Osteoblast (primary cell): ENCODE measurements at regions not wholly inside any gene's neighbourhood (a gene's known extent, or its start where the extent isn't known, plus 50 kb on each side); places are given as distances from the start of the nearest gene placed in this dataset.

ENCODE experiments used
- DNase-seq: peaks from one replicate; pipeline ENCODE4 v3.0.0; 2011; ENCODE audit warnings: low spot score, mixed read lengths; ENCODE audit not compliant: insufficient read length; ENCODE audit errors: missing footprints
- H2AFZ ChIP-seq: 2 replicates; pipeline ENCODE4 v1.6.0; 2011; ENCODE audit warnings: mild to moderate bottlenecking, low read length
- H3K27ac ChIP-seq: 2 replicates; pipeline ENCODE4 v1.5.1; 2011; ENCODE audit warnings: mild to moderate bottlenecking, low read depth, low read length, moderate library complexity
- H3K27me3 ChIP-seq: 2 replicates; pipeline ENCODE4 v1.6.0; 2012; ENCODE audit warnings: mild to moderate bottlenecking, control low read depth, inconsistent platforms, low read length, moderate library complexity; ENCODE audit not compliant: insufficient read depth
- H3K36me3 ChIP-seq: 2 replicates; pipeline ENCODE4 v1.5.1; 2011; ENCODE audit warnings: mild to moderate bottlenecking, low read length, control low read depth, moderate library complexity; ENCODE audit not compliant: insufficient read depth
- H3K4me1 ChIP-seq: 2 replicates; pipeline ENCODE4 v1.5.1; 2011; ENCODE audit warnings: mild to moderate bottlenecking, low read length, control low read depth, moderate library complexity; ENCODE audit not compliant: insufficient read depth
- H3K4me2 ChIP-seq: 2 replicates; pipeline ENCODE4 v1.6.0; 2011; ENCODE audit warnings: mild to moderate bottlenecking, low read length; ENCODE audit not compliant: insufficient read depth
- H3K4me3 ChIP-seq: fragments of 200-600 bp; sonication (generic); 3 replicates; pipeline ENCODE4 v1.5.1; 2012; ENCODE audit warnings: mild to moderate bottlenecking, low read length, inconsistent platforms; ENCODE audit not compliant: insufficient read depth
- H3K79me2 ChIP-seq: 2 replicates; pipeline ENCODE4 v1.6.0; 2012; ENCODE audit warnings: mild to moderate bottlenecking, low read length, control low read depth, inconsistent platforms; ENCODE audit not compliant: insufficient read depth
- H3K9me3 ChIP-seq: 2 replicates; pipeline ENCODE4 v1.5.1; 2011; ENCODE audit warnings: low read depth, low read length, control low read depth
- H4K20me1 ChIP-seq: 2 replicates; pipeline ENCODE4 v1.6.0; 2012; ENCODE audit warnings: mild to moderate bottlenecking, low read length, control low read depth; ENCODE audit not compliant: insufficient read depth
- TF ChIP-seq, protein P1 (sequence below): IDR thresholded peaks from 2 replicates; pipeline ENCODE4 v1.5.1; 2011; ENCODE audit warnings: mild to moderate bottlenecking, low read depth, low read length, moderate library complexity; ENCODE audit errors: extremely low read depth

DNA sequence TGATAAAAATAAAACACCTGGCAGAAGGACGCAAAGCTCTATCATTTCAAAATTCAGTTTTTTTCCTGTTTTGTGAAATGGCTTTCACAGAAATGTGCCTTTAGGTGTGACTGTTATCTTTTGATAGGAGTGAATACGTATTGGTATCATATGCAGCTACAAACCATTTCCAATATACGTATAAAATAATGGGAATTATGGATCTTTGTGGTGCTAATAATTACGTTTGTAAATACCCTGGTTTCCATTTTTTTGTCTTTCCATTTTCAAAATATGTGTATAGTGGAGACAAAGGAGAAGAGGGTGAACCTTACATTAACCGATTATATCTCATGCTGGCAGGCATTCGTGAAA is 108.7 kb upstream of the GMDS start:
- no peak for DNase-seq
- no peak overlapping the region for H3K27ac ChIP-seq
- no peak overlapping the region for H3K4me3 ChIP-seq
- H3K27me3 ChIP-seq, result no peaks in the 10 kb centered on the region
- no peaks in the 10 kb centered on the region for H4K20me1 ChIP-seq
- H3K9me3 ChIP-seq, result no peaks in the 10 kb centered on the region
- TF ChIP-seq, protein P1, sequence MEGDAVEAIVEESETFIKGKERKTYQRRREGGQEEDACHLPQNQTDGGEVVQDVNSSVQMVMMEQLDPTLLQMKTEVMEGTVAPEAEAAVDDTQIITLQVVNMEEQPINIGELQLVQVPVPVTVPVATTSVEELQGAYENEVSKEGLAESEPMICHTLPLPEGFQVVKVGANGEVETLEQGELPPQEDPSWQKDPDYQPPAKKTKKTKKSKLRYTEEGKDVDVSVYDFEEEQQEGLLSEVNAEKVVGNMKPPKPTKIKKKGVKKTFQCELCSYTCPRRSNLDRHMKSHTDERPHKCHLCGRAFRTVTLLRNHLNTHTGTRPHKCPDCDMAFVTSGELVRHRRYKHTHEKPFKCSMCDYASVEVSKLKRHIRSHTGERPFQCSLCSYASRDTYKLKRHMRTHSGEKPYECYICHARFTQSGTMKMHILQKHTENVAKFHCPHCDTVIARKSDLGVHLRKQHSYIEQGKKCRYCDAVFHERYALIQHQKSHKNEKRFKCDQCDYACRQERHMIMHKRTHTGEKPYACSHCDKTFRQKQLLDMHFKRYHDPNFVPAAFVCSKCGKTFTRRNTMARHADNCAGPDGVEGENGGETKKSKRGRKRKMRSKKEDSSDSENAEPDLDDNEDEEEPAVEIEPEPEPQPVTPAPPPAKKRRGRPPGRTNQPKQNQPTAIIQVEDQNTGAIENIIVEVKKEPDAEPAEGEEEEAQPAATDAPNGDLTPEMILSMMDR, result no peak
- peak overlapping the region; percentile 62 for H3K4me2 ChIP-seq
- no peak overlapping the region for H2AFZ ChIP-seq
- H3K4me1 ChIP-seq, result peaks cover 41% of the 10 kb centered on the region
- H3K79me2 ChIP-seq, result no peaks in the 10 kb centered on the region
- no peaks in the 10 kb centered on the region for H3K36me3 ChIP-seq

DNA sequence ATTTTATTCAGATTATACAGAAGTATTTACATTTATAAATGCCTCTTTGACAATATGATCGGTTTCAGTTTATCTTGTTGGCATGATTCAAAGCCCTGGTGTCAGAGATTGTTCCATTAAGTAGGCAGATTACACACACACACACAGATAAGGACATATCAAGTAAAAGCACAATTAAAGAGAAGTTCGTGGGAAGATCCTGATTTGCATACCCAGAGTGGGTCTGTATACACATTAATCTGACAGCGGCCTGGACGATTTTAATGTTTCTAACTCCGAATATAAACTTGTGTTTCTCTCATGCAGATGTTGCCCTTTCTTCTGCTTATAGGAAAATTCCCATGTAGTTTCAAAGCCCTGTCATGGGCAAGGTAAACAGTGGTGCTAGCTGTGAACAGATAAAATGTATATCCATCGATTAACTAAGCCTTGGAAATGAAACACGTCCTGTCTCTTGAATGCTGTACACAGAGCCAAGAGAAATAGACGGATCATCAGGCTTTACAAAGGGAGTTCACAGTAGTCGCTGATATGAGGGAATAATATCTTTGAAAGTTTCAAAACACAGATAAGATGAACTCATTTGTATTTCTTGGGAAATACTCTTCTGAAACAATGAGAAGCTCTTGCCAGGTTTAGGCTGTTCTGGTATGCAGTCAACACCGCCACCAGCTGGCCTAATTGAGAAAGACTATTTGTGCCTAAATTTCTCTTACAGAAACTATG is 108.2 kb upstream of the GMDS start:
- TF ChIP-seq, protein P1, result peak; percentile 87
- Histone ChIP-seq H2AFZ (no peak overlapping the region), H3K4me3 (peak overlapping the region; percentile 20), H3K9me3 (no peaks in the 10 kb centered on the region), H3K27ac (peak overlapping the region; percentile 67), H3K4me1 (peaks cover 41% of the 10 kb centered on the region), H3K79me2 (no peaks in the 10 kb centered on the region), H3K4me2 (peak overlapping the region; percentile 62), H3K27me3 (no peaks in the 10 kb centered on the region), H4K20me1 (no peaks in the 10 kb centered on the region), H3K36me3 (no peaks in the 10 kb centered on the region)
- DNase-seq, result peak; percentile 78

DNA sequence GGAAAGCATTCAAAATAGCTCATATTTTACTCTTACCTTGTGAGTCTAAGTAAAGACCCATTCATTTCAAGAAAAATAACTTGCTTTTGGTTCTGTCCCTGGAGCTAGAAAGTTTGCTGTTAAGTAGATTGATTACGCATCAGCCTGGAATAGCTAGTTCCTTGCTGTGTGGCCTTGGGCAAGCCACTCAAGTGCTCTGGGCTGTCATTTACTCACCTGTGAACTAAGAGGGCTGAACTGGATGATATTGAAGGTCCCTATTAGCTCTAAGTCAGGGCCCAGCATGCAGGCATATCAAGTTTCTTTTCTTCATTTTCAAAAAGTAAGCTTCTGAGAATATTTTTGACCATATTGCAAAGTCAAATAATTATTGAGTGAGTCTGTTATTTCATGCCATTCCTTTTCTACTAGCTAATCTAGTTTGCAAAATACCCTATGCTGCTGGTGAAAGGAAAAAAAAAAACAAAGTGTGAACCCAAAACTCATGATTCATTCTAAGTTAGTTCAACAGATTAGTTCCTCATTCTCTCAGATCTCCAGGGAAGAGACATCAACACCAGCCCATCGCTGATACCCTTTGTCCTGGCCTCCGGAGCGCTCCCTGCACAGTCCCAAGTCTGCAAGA is 106.5 kb upstream of the GMDS start:
- Histone ChIP-seq H3K9me3 (no peaks in the 10 kb centered on the region), H3K4me1 (peaks cover 41% of the 10 kb centered on the region), H3K36me3 (no peaks in the 10 kb centered on the region), H2AFZ (no peak overlapping the region), H3K27me3 (no peaks in the 10 kb centered on the region), H3K27ac (peak overlapping the region; percentile 73), H4K20me1 (no peaks in the 10 kb centered on the region), H3K4me2 (peak overlapping the region; percentile 28), H3K79me2 (no peaks in the 10 kb centered on the region), H3K4me3 (peak overlapping the region; percentile 2)
- DNase-seq, result peak; percentile 81
- TF ChIP-seq, protein P1, result no peak

DNA sequence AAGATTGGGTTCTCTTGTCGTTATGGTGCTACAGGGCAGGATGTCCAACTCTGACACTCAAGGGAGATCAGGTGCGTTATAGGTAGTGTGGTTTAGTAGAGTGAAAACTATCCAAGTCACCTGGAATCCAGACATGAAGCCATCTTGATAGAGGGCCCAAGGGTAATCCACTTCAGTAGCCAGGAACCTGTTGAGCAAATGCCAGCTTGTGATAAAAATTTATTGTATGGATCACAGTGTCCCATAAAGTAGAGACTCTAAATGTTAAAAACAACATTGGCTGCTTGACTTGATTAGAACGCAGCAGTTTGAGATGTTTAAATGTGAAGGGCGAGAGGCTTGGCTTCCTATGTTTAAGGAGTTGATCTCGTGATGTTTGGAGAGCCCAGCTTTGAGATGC is 105.7 kb upstream of the GMDS start:
- H3K79me2 ChIP-seq, result no peaks in the 10 kb centered on the region
- peak overlapping the region; percentile 73 for H3K27ac ChIP-seq
- H2AFZ ChIP-seq, result peak overlapping the region; percentile 20
- no peak for DNase-seq
- H3K4me3 ChIP-seq, result no peak overlapping the region
- no peaks in the 10 kb centered on the region for H3K27me3 ChIP-seq
- H3K4me1 ChIP-seq, result peaks cover 41% of the 10 kb centered on the region
- no peaks in the 10 kb centered on the region for H3K36me3 ChIP-seq
- H3K4me2 ChIP-seq, result no peak overlapping the region
- TF ChIP-seq, protein P1, result no peak
- no peaks in the 10 kb centered on the region for H4K20me1 ChIP-seq
- no peaks in the 10 kb centered on the region for H3K9me3 ChIP-seq
